ENCODE measurements at regions not wholly inside any gene's neighbourhood (a gene's known extent, or its start where the extent isn't known, plus 50 kb on each side); places are given as distances from the start of the nearest gene placed in this dataset.
"Not testable (repeated sequence)": the region's sequence is repeated elsewhere in the genome, so short reads cannot be mapped to it uniquely, and the experiment has no call there.

DNA sequence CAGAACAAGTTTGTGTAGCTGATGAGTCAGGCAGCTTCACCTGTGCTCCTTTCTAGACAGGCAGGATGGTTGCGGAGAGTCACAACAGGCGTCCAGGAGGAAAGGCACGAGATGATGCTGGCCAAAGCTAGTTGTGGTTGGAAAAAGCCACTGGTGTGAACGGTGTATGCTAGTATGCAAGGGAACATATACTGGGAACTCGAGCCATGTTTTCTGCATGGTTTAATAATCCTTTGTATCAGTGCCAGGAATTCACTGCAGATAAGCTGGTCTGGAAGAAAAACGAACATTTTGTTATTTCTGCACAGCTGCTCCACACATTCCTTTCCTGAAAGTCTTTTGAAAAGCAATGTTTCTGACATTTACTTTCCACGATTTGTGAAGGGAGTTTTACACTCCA, 3999.6 kb upstream of the TPTE start:
- TF ChIP-seq, protein P1, sequence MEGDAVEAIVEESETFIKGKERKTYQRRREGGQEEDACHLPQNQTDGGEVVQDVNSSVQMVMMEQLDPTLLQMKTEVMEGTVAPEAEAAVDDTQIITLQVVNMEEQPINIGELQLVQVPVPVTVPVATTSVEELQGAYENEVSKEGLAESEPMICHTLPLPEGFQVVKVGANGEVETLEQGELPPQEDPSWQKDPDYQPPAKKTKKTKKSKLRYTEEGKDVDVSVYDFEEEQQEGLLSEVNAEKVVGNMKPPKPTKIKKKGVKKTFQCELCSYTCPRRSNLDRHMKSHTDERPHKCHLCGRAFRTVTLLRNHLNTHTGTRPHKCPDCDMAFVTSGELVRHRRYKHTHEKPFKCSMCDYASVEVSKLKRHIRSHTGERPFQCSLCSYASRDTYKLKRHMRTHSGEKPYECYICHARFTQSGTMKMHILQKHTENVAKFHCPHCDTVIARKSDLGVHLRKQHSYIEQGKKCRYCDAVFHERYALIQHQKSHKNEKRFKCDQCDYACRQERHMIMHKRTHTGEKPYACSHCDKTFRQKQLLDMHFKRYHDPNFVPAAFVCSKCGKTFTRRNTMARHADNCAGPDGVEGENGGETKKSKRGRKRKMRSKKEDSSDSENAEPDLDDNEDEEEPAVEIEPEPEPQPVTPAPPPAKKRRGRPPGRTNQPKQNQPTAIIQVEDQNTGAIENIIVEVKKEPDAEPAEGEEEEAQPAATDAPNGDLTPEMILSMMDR (conservative IDR thresholded peaks at IDR 0.05; ENCODE audit: low read depth in 2 of 2) = not testable (repeated sequence)
- TF ChIP-seq NANOG (IDR thresholded peaks at IDR 0.05; ENCODE audit: borderline replicate concordance); EZH2 (IDR thresholded peaks at IDR 0.05; ENCODE audit: low read depth, unreplicated experiment); POLR2AphosphoS5 (IDR thresholded peaks at IDR 0.05; ENCODE audit: low read depth); ZNF331 (CRISPR knock-in tag; IDR thresholded peaks at IDR 0.05; ENCODE audit: low read depth); EZH2phosphoT487 (IDR thresholded peaks at IDR 0.05; ENCODE audit: unreplicated experiment); ZNF114 (CRISPR knock-in tag; IDR thresholded peaks at IDR 0.05); CREB1 (CRISPR knock-in tag; IDR thresholded peaks at IDR 0.05; ENCODE audit: low read depth); STAT1 (IDR thresholded peaks at IDR 0.05; ENCODE audit: unreplicated experiment); JUNB (IDR thresholded peaks at IDR 0.05; ENCODE audit: unreplicated experiment): not testable (repeated sequence)
- TF ChIP-seq, protein P2, sequence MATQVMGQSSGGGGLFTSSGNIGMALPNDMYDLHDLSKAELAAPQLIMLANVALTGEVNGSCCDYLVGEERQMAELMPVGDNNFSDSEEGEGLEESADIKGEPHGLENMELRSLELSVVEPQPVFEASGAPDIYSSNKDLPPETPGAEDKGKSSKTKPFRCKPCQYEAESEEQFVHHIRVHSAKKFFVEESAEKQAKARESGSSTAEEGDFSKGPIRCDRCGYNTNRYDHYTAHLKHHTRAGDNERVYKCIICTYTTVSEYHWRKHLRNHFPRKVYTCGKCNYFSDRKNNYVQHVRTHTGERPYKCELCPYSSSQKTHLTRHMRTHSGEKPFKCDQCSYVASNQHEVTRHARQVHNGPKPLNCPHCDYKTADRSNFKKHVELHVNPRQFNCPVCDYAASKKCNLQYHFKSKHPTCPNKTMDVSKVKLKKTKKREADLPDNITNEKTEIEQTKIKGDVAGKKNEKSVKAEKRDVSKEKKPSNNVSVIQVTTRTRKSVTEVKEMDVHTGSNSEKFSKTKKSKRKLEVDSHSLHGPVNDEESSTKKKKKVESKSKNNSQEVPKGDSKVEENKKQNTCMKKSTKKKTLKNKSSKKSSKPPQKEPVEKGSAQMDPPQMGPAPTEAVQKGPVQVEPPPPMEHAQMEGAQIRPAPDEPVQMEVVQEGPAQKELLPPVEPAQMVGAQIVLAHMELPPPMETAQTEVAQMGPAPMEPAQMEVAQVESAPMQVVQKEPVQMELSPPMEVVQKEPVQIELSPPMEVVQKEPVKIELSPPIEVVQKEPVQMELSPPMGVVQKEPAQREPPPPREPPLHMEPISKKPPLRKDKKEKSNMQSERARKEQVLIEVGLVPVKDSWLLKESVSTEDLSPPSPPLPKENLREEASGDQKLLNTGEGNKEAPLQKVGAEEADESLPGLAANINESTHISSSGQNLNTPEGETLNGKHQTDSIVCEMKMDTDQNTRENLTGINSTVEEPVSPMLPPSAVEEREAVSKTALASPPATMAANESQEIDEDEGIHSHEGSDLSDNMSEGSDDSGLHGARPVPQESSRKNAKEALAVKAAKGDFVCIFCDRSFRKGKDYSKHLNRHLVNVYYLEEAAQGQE (IDR thresholded peaks at IDR 0.05; ENCODE audit: unreplicated experiment) = not testable (repeated sequence)
- TF ChIP-seq, protein P3, sequence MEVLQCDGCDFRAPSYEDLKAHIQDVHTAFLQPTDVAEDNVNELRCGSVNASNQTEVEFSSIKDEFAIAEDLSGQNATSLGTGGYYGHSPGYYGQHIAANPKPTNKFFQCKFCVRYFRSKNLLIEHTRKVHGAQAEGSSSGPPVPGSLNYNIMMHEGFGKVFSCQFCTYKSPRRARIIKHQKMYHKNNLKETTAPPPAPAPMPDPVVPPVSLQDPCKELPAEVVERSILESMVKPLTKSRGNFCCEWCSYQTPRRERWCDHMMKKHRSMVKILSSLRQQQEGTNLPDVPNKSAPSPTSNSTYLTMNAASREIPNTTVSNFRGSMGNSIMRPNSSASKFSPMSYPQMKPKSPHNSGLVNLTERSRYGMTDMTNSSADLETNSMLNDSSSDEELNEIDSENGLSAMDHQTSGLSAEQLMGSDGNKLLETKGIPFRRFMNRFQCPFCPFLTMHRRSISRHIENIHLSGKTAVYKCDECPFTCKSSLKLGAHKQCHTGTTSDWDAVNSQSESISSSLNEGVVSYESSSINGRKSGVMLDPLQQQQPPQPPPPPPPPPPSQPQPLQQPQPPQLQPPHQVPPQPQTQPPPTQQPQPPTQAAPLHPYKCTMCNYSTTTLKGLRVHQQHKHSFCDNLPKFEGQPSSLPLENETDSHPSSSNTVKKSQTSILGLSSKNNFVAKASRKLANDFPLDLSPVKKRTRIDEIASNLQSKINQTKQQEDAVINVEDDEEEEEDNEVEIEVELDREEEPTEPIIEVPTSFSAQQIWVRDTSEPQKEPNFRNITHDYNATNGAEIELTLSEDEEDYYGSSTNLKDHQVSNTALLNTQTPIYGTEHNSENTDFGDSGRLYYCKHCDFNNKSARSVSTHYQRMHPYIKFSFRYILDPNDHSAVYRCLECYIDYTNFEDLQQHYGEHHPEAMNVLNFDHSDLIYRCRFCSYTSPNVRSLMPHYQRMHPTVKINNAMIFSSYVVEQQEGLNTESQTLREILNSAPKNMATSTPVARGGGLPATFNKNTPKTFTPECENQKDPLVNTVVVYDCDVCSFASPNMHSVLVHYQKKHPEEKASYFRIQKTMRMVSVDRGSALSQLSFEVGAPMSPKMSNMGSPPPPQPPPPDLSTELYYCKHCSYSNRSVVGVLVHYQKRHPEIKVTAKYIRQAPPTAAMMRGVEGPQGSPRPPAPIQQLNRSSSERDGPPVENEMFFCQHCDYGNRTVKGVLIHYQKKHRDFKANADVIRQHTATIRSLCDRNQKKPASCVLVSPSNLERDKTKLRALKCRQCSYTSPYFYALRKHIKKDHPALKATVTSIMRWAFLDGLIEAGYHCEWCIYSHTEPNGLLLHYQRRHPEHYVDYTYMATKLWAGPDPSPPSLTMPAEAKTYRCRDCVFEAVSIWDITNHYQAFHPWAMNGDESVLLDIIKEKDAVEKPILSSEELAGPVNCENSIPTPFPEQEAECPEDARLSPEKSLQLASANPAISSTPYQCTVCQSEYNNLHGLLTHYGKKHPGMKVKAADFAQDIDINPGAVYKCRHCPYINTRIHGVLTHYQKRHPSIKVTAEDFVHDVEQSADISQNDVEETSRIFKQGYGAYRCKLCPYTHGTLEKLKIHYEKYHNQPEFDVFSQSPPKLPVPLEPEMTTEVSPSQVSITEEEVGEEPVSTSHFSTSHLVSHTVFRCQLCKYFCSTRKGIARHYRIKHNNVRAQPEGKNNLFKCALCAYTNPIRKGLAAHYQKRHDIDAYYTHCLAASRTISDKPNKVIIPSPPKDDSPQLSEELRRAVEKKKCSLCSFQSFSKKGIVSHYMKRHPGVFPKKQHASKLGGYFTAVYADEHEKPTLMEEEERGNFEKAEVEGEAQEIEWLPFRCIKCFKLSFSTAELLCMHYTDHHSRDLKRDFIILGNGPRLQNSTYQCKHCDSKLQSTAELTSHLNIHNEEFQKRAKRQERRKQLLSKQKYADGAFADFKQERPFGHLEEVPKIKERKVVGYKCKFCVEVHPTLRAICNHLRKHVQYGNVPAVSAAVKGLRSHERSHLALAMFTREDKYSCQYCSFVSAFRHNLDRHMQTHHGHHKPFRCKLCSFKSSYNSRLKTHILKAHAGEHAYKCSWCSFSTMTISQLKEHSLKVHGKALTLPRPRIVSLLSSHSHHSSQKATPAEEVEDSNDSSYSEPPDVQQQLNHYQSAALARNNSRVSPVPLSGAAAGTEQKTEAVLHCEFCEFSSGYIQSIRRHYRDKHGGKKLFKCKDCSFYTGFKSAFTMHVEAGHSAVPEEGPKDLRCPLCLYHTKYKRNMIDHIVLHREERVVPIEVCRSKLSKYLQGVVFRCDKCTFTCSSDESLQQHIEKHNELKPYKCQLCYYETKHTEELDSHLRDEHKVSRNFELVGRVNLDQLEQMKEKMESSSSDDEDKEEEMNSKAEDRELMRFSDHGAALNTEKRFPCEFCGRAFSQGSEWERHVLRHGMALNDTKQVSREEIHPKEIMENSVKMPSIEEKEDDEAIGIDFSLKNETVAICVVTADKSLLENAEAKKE (CRISPR knock-in tag; IDR thresholded peaks at IDR 0.05) = not testable (repeated sequence)
- TF ChIP-seq, protein P4, sequence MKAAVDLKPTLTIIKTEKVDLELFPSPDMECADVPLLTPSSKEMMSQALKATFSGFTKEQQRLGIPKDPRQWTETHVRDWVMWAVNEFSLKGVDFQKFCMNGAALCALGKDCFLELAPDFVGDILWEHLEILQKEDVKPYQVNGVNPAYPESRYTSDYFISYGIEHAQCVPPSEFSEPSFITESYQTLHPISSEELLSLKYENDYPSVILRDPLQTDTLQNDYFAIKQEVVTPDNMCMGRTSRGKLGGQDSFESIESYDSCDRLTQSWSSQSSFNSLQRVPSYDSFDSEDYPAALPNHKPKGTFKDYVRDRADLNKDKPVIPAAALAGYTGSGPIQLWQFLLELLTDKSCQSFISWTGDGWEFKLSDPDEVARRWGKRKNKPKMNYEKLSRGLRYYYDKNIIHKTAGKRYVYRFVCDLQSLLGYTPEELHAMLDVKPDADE (IDR thresholded peaks at IDR 0.05) = not testable (repeated sequence)

Data from GM23338 (cell line).